SK-N-SH (cell line): ENCODE measurements at regions not wholly inside any gene's neighbourhood (a gene's known extent, or its start where the extent isn't known, plus 50 kb on each side); places are given as distances from the start of the nearest gene placed in this dataset.

Source experiments
- EZH2phosphoT487 ChIP-seq: fragments of 200-600 bp; sonication (generic); IDR thresholded peaks from 2 replicates; pipeline ENCODE4 v1.6.1; 2017; ENCODE audit warnings: low read depth, mixed run types, mild to moderate bottlenecking, antibody characterized with exemption, moderate library complexity, borderline replicate concordance
- FOSL2 ChIP-seq: IDR thresholded peaks from 2 replicates; pipeline ENCODE4 v1.4.0; 2012; ENCODE audit warnings: low read depth, mild to moderate bottlenecking, moderate library complexity, borderline replicate concordance
- GABPA ChIP-seq: IDR thresholded peaks from 2 replicates; pipeline ENCODE4 v1.4.0; 2012; ENCODE audit warnings: low read depth, mild to moderate bottlenecking
- JUND ChIP-seq: IDR thresholded peaks from 2 replicates; pipeline ENCODE4 v1.4.0; 2012
- NFIC ChIP-seq: IDR thresholded peaks from 2 replicates; pipeline ENCODE4 v1.4.0; 2012; ENCODE audit warnings: borderline replicate concordance
- POLR2AphosphoS5 ChIP-seq: IDR thresholded peaks from 2 replicates; pipeline ENCODE4 v1.6.1; 2012; ENCODE audit warnings: low read depth, low read length
- RAD21 ChIP-seq: IDR thresholded peaks from 2 replicates; pipeline ENCODE4 v1.6.1; 2012; ENCODE audit warnings: mild to moderate bottlenecking, low read length
- RCOR1 ChIP-seq: fragments of 150-350 bp; IDR thresholded peaks from 2 replicates; pipeline ENCODE4 v1.6.1; 2017; ENCODE audit warnings: antibody characterized with exemption, low read length
- TCF12 ChIP-seq: IDR thresholded peaks from 2 replicates; pipeline ENCODE4 v1.4.0; 2012
- YY1 ChIP-seq: IDR thresholded peaks from 2 replicates; pipeline ENCODE4 v1.4.0; 2012; ENCODE audit warnings: low read depth, mild to moderate bottlenecking
- TF ChIP-seq, protein P1 (sequence below): fragments of 200-600 bp; sonication (generic); IDR thresholded peaks from 2 replicates; pipeline ENCODE4 v1.6.1; 2017; ENCODE audit warnings: antibody characterized with exemption, mild to moderate bottlenecking, moderate library complexity

GRCh38 chr5:14082523-14082922, 60.6 kb upstream of the TRIO start:
- TF ChIP-seq, protein P1, sequence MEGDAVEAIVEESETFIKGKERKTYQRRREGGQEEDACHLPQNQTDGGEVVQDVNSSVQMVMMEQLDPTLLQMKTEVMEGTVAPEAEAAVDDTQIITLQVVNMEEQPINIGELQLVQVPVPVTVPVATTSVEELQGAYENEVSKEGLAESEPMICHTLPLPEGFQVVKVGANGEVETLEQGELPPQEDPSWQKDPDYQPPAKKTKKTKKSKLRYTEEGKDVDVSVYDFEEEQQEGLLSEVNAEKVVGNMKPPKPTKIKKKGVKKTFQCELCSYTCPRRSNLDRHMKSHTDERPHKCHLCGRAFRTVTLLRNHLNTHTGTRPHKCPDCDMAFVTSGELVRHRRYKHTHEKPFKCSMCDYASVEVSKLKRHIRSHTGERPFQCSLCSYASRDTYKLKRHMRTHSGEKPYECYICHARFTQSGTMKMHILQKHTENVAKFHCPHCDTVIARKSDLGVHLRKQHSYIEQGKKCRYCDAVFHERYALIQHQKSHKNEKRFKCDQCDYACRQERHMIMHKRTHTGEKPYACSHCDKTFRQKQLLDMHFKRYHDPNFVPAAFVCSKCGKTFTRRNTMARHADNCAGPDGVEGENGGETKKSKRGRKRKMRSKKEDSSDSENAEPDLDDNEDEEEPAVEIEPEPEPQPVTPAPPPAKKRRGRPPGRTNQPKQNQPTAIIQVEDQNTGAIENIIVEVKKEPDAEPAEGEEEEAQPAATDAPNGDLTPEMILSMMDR: no peak
- no peak for TF ChIP-seq GABPA
- TF ChIP-seq EZH2phosphoT487: no peak
- no peak for TF ChIP-seq JUND
- TF ChIP-seq POLR2AphosphoS5: no peak
- no peak for TF ChIP-seq RAD21
- TF ChIP-seq FOSL2: no peak
- no peak for TF ChIP-seq RCOR1
- TF ChIP-seq YY1: no peak
- no peak for TF ChIP-seq TCF12
- no peak for TF ChIP-seq NFIC
